ENCODE measurements at regions not wholly inside any gene's neighbourhood (a gene's known extent, or its start where the extent isn't known, plus 50 kb on each side); places are given as distances from the start of the nearest gene placed in this dataset.

- Histone ChIP-seq H4K20me1 (ENCODE audit: insufficient read depth, low read length) (no peaks in the 10 kb centered on the region), H3K18ac (ENCODE audit: low read depth, low read length) (no peak overlapping the region), H2AK5ac (ENCODE audit: low read depth, low read length) (no peak overlapping the region), H3K23ac (ENCODE audit: low read depth, low read length) (no peak overlapping the region), H2AK9ac (replicated peaks; ENCODE audit: low read depth, low read length, poor library complexity) (no peak overlapping the region), H3K79me1 (ENCODE audit: low read depth in 1 of 2, low read length in 2 of 2) (no peaks in the 10 kb centered on the region), H3K4ac (ENCODE audit: low read depth, low read length) (no peak overlapping the region), H2AFZ (replicated peaks; ENCODE audit: low read length, poor library complexity) (no peak overlapping the region), H2BK5ac (ENCODE audit: low read depth, low read length, poor library complexity, severe bottlenecking) (no peak overlapping the region), H4K5ac (ENCODE audit: low read depth, low read length) (no peak overlapping the region), H3K4me1 (ENCODE audit: control insufficient read depth, insufficient read depth, low read length) (no peaks in the 10 kb centered on the region), H3K4me3 (ENCODE audit: insufficient read depth, low read depth, low read length) (no peak overlapping the region), H3K9me1 (ENCODE audit: insufficient read depth, low read length) (no peaks in the 10 kb centered on the region), H2BK15ac (ENCODE audit: low read depth, low read length) (no peak overlapping the region), H3K9ac (ENCODE audit: low read depth, low read length) (no peak overlapping the region), H3K27me3 (ENCODE audit: control insufficient read depth, insufficient read depth, low read length) (peaks cover 12% of the 10 kb centered on the region), H3K36me3 (ENCODE audit: control insufficient read depth, insufficient read depth, low read length) (no peaks in the 10 kb centered on the region), H3K9me3 (ENCODE audit: control insufficient read depth, insufficient read depth, low read length) (no peaks in the 10 kb centered on the region), H3K14ac (replicated peaks; ENCODE audit: low read depth, low read length) (no peak overlapping the region), H3K56ac (ENCODE audit: extremely low read depth, insufficient read depth, low read length) (no peak overlapping the region), H4K91ac (ENCODE audit: insufficient read depth, low read depth, low read length) (no peak overlapping the region), H4K8ac (ENCODE audit: low read depth in 2 of 2, low read length in 2 of 2) (no peak overlapping the region), H3K4me2 (ENCODE audit: low read depth, low read length) (no peak overlapping the region), H2BK120ac (ENCODE audit: low read depth, low read length) (no peak overlapping the region), H3K27ac (ENCODE audit: insufficient read depth, low read length) (no peak overlapping the region), H2BK20ac (ENCODE audit: low read depth, low read length) (no peak overlapping the region)
- intact Hi-C loops (cut with micrococcal nuclease): no loop called here
- CTCF ChIA-PET: no interaction called here
- DNase-seq: no peak
- in situ Hi-C loops (cut with MboI; ENCODE audit: low sequenced_read_pairs): no loop called here
- TF ChIP-seq CTCF (conservative IDR thresholded peaks at IDR 0.05; ENCODE audit: low read depth, low read length) (no peak), RAD21 (IDR thresholded peaks at IDR 0.05; ENCODE audit: low read length) (no peak), RFX5 (IDR thresholded peaks at IDR 0.05; ENCODE audit: low read depth, low read length) (no peak), RCOR1 (IDR thresholded peaks at IDR 0.05; ENCODE audit: insufficient replicate concordance, low read length) (no peak), BHLHE40 (IDR thresholded peaks at IDR 0.05; ENCODE audit: low read depth, low read length) (no peak), POLR2A (IDR thresholded peaks at IDR 0.05; ENCODE audit: low read depth, low read length) (no peak), CHD1 (IDR thresholded peaks at IDR 0.05; ENCODE audit: low read depth, low read length) (no peak), USF2 (IDR thresholded peaks at IDR 0.05; ENCODE audit: low read depth, low read length) (no peak), MXI1 (IDR thresholded peaks at IDR 0.05; ENCODE audit: borderline replicate concordance, low read depth, low read length) (no peak), MAZ (IDR thresholded peaks at IDR 0.05; ENCODE audit: borderline replicate concordance, low read depth, low read length) (no peak), NFE2L2 (IDR thresholded peaks at IDR 0.05; ENCODE audit: low read depth, low read length) (no peak), CEBPB (IDR thresholded peaks at IDR 0.05; ENCODE audit: low read depth, low read length) (no peak), SMC3 (IDR thresholded peaks at IDR 0.05; ENCODE audit: low read depth, low read length) (no peak), FOS (IDR thresholded peaks at IDR 0.05; ENCODE audit: low read depth, low read length) (no peak), ELK1 (IDR thresholded peaks at IDR 0.05; ENCODE audit: borderline replicate concordance, low read depth, low read length) (no peak), MAFK (IDR thresholded peaks at IDR 0.05; ENCODE audit: low read depth, low read length) (no peak)
- ATAC-seq (ENCODE audit: low read depth): no peak
- no TSS peak for BruUV-seq (replicated peaks)
- POLR2A ChIA-PET (ENCODE audit: unreplicated experiment): no interaction called here
- dilution Hi-C loops (cut with HindIII; ENCODE audit: low sequenced_read_pairs, unreplicated experiment): no loop called here
- WGBS, 2 experiments (ENCODE audit: extremely low coverage in 2 of 2, insufficient read length in 1 of 2): no CpG with 5 or more reads among the region's 2 CpGs
These were observed 546.4 kb downstream of the TNS3 start for GRCh38 chr7:47035522-47035921.

Data from IMR-90 (cell line).